GM08714 (cell line): ENCODE measurements at regions not wholly inside any gene's neighbourhood (a gene's known extent, or its start where the extent isn't known, plus 50 kb on each side); places are given as distances from the start of the nearest gene placed in this dataset.
A peak's percentile ranks its signal among the peaks of the same experiment; 100 is the strongest.

Experiments used
- H3K4me3 ChIP-seq: fragments of 200-500 bp; sonication (Bioruptor generic); 2 replicates; pipeline ENCODE4 v1.5.1; 2014; ENCODE audit warnings: mild to moderate bottlenecking, low read length, inconsistent platforms
- ZNF274 ChIP-seq: IDR thresholded peaks from 2 replicates; pipeline ENCODE4 v1.6.1; 2012; ENCODE audit warnings: mild to moderate bottlenecking, low read depth, low read length

DNA sequence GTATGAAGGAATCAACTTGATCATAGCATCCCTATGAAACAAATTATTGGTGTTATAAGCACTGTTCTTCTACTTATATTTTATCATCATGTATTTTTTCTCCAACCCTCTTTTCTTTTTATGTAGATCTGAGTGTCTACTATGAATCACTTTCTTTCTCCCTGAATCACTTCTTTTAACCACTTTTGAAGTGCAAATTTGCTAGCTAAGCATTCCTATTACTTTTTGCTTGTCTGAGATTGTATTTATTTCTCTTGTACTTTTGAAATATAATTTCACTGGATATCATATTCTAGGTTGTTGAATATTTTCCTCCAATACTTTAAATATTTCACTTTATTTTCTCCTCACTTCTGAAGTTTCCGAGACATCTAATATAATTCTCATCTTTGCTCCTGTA lies 1282.3 kb upstream of the FLRT2 start:
- TF ChIP-seq ZNF274, result no peak
- H3K4me3 ChIP-seq, result no peak overlapping the region

DNA sequence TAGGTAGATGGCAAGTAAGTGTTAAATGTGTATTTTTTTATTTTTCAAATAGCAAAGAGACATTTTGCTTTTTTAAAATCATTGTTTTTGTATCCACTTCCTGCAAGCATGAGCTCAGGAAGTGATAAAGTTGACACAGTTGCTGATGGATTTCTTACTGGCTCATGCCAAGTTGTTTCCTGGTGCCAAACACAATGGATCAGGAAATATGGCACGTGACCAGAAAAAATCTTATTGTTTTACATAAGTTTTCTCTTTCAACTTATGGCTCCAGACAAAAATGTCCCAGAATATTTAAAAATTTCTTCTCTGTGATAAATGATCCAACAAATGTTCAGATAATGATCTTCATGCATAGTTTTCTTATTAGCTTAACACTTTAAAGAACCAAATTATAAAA lies 1279.1 kb upstream of the FLRT2 start:
- H3K4me3 ChIP-seq, result no peak overlapping the region
- no peak for TF ChIP-seq ZNF274

DNA sequence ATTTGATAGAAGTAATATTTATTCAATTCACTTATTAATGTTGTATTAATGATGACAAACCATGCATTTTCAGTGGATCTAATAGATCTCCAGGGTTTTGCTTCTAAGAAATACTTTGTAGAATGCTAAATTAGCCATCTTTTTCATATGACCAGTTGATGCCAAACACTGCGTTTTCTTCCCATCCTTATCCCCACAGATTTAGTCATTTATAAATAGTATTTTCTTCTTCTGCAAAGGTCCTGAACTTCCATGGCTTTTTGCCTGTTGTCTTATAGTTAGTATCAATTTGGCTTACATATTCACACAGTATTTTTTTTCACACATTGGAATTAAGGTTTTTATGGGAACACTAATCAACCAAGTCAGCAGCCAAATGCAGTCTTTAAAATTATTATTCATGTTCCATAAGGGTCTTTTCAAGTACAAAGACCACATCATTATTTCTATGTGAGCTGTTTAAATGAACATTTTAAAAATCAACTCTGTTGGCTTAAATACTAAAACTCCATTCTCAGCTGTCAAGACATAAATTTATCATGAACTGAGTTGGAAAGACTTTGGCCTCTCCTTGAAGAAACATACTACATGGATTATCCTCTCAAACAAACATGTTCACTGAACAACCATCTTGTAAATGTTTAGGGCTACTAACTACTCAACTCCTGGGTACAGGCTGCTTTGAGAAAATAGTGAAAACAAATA lies 1278.4 kb upstream of the FLRT2 start:
- H3K4me3 ChIP-seq, result no peak overlapping the region
- no peak for TF ChIP-seq ZNF274

DNA sequence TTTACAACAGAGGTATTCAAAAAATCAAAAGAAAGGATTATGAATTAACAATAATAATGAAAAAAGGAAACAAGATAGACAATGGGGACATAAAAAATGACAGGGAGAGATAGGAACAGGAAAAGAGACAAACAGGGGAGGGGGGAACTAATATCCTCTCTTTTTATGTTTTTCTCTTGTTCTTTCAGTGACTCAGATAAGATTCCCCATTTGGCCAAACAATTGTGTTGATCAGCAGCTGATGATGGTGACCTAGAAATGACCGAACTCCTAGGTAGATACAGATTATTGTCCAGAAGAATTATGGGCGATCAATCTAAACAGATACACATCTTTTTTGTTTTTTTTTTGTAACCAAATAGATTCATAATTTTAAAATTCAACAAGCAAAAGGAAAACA lies 1277.2 kb upstream of the FLRT2 start:
- TF ChIP-seq ZNF274, result no peak
- H3K4me3 ChIP-seq, result no peak overlapping the region

DNA sequence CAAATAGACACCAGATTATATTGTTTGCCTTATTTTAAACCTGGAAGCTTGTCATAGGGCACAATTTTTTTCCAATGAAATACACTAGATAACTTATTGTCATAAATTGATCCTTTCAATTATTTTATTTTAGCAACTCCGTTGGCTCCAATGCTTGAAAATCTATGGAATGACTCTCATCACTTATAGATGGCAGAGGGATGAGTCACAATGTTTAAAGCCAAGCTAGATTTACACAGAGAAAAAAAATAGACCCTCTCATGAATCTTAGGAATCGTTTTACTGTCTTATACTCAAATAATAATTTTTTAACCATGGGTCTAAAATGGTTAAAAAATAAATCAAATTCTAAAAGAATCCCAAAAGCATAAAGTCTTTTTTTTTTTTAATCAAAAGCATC lies 1276.6 kb upstream of the FLRT2 start:
- TF ChIP-seq ZNF274, result no peak
- no peak overlapping the region for H3K4me3 ChIP-seq

DNA sequence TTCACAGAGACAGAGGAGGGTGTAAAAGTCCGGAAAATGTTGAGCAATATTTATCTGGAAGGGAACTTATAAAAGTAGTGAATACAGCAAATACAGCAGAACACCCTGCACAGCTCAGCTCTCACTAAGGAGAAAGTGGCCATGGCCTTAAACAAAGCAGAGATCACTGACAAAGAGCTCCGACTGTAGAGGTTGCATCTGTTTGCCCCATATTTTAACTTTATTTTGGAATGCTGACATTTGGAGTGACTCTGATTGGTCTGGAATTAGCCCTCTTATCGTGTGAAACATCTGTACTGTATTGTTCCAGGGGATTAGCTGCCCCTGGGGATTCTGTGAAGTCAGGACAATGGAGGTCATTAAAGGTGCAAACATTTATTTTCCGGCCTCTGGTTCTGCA lies 1275.7 kb upstream of the FLRT2 start:
- 0 out of 2 replicates have a peak, but pooled peaks have one; percentile 18 for TF ChIP-seq ZNF274
- H3K4me3 ChIP-seq, result no peak overlapping the region

DNA sequence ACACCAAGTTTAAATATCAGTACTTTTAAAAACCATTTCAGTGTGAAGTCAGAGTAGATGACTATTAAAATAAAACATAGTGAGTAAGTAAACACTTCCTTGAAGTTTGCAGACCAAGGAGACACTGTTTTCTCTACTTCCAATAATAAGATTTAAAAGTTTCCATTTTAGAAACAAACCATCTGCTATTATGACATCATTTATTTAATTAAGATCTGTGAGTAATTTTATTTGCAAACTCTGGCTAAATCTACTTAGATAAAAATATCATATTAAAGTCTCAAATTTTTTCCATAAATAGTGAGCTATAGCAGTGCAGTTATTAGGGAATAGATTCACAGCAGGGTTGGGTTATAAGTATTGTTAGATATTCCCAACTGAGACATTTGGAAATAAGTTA lies 1267.0 kb upstream of the FLRT2 start:
- no peak for TF ChIP-seq ZNF274
- H3K4me3 ChIP-seq, result no peak overlapping the region

DNA sequence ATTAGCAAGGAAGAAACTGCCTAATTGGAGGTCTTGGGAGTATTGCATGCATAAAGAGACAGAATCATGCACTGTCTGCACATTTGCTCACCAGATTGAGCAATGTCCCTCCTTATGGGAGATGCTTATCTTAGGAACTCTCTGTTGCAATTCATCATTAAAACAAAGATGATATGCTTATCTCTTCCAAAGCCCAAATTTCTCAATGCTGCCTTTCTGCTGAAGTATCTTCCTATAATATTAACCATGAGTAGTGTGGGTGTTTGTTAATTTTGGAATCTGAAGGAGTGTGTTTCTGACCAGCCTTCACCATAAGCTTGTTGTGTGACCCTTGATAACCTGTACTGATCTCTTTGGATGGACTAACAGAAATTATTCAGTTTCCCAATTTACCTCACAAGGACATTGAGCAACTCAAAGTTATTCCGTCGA lies 1257.6 kb upstream of the FLRT2 start:
- H3K4me3 ChIP-seq, result no peak overlapping the region
- TF ChIP-seq ZNF274, result no peak

DNA sequence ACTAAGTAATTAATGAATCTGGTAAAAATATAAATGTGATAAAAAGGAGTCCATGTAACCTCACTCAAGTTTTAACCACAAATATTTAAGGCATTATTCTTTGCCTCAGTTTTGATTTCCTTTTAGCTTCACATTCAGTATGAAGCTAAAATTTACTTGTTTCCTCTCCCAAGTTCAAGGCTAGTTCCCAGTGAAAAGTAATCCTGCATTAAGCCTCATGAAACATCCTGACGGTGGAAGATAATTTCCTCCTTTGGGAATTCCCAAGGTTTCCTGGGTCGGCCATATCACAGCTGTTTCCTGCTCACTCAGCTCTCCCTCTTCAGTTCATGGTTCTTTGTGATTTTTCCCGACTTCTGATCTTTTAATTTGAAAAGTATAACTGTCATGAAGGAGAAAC lies 1256.8 kb upstream of the FLRT2 start:
- no peak overlapping the region for H3K4me3 ChIP-seq
- no peak for TF ChIP-seq ZNF274

DNA sequence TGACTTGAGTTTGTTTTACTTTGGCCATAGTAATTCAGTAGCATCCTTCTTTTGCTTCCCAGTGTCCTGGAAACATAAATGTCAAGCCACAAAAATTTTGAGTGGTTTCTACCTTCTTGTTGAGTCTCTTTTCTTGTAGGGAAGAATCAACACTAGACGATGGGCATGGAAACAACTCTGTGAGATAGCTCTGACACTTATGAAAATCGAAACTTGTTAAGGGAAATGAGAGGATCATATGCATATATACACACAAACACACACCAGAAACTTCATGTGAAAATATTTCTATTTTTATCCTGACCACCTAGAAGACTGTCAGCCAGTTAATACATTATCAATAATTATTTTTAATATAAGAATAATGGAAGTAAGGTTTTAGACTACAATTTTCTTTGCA lies 1247.3 kb upstream of the FLRT2 start:
- H3K4me3 ChIP-seq, result no peak overlapping the region
- no peak for TF ChIP-seq ZNF274

DNA sequence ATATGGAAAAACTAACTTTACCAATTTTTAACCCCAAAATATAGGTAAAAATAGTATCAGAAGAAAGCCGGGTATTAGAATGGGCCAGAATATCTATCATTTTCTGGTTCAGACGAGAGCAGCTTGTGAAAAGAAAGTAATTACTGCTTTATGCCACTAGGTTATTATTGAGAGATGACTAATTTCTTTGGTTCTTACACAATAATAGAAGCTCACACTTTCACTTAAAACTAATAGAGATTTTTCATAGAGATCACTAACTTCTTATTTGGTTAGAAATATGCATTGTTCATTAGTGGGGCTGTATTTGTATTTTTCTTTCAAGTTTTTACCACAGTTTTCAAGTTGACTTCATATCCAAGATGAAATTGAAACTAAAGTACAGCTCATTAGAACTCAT lies 1241.2 kb upstream of the FLRT2 start:
- TF ChIP-seq ZNF274, result no peak
- no peak overlapping the region for H3K4me3 ChIP-seq

DNA sequence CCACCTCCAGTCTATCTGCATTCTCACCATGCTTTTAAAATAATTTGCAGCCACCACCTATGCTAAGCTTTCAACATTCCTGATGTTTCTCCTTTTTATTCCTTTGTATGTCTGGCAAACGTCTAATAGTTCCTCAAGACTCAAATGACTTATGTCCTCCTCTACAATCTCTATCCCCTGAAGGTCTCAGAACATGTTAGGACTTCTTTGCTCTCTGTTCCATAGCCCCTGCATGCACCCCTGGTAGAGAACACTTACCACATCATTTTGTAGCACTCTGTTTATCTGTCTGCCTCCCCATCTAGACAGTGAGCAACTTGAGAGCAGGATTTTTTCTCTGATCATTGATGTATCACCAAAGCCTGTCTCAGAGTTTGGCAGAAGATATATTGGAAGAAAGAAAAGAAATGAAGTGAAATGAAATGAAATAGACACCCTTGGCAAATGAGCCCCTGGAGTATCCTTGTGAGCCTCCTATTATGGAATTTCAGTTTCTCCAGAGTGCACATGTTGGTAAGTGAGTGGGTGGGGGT lies 1231.2 kb upstream of the FLRT2 start:
- TF ChIP-seq ZNF274, result no peak
- no peak overlapping the region for H3K4me3 ChIP-seq

DNA sequence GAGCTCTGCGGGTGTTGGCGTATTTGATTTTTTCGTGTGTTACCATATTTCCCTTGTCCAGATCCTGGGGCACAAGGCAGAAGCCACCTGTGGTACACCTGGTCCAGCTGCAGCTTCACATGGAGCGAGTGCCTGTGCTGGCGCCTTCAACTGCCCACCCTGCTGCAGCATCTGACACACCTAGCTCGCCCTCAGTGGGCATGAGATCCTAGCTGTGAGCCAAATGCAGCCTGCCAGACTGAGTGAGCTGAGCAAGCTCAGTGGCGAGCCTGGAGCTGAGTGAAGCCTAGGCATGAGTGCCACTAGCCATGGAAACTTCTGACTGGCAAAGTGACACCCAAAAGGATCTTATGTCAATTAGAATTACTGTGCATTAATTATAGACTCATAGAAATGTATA lies 1226.8 kb upstream of the FLRT2 start:
- H3K4me3 ChIP-seq, result no peak overlapping the region
- no peak for TF ChIP-seq ZNF274

DNA sequence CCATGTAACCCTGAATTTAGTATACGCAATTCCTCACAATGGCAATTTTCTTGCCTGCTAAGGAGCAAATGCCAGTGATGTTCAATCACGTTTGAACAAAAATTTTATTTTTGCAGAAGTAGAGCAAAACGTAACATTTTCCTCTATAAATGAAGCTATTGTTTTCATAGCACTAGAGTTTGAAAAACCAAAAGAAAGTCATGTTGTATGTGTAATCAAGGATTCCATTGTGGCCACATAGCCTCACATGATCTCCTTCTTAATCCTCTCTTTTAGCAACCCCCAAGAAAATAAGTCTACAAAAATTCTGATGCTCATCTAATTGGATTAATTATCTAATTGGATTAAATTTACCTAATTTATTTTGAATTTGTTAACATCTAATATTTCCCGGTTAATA lies 1217.4 kb upstream of the FLRT2 start:
- no peak overlapping the region for H3K4me3 ChIP-seq
- TF ChIP-seq ZNF274, result no peak

DNA sequence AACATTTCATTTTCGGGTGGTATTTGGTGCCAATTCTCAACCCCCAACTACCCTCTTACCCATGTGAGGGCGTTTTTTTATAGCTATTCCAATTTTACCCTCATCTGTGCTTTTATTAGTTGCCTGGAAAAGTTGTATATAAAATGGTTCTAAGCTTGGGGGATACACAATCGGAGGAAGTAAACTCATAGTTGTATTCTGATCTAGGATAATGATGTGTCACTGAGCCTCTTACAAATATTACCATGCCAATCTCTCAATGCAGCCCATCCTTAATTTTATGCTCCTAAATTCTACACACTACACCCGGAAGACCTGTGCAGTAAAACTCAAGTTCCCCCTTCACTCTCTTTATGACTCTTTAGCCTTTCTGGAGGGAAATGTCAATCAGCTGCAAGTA lies 1206.5 kb upstream of the FLRT2 start:
- TF ChIP-seq ZNF274, result no peak
- H3K4me3 ChIP-seq, result no peak overlapping the region

DNA sequence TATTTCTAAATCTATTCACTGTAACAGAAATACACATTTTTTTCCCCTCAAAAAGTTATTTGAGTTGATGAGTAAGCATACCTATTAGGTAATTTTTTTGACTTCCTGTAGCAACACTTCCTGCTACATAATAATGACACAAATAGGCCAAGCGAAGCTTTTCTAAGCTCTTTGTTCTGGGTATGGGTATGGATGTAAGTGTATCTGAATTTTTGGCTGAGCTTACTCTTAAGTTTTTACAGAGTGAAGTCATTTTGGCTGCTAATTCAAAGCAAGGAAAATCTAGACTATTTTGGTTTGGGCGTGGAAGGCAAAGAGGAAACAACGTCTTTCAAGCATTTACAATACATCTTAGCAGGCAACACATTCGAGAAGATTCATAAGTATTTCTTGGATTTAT lies 1206.0 kb upstream of the FLRT2 start:
- H3K4me3 ChIP-seq, result no peak overlapping the region
- TF ChIP-seq ZNF274, result no peak

DNA sequence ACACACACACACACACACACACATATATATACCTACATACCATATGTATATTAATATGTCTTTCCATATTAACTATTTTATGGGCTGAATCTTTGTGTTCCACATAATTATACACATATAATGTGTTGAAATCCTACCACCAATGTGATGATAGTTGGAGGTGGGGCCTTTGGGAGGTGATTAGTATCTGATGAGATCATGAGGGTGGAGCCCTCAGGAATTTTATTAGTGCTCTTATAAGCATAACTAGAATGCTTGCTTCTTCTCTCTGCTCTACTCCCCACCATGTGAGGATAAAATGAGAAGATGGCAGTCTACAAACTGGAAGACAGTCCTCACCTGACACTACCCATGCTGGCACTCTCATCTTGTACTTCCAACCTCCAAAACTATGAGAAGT lies 1193.5 kb upstream of the FLRT2 start:
- no peak for TF ChIP-seq ZNF274
- H3K4me3 ChIP-seq, result no peak overlapping the region
